Upper lobe of left lung (tissue), 6 donors: ENCODE measurements at regions not wholly inside any gene's neighbourhood (a gene's known extent, or its start where the extent isn't known, plus 50 kb on each side); places are given as distances from the start of the nearest gene placed in this dataset.

Experiments used
- ATAC-seq, 2 donors: fragments of 200-7000 bp; cut with Tn5 transposase; one replicate each; pipeline ENCODE4 v1.9.1; 2022; ENCODE audit warnings: mild to moderate bottlenecking in 2 of 2, moderate library complexity in 2 of 2; ENCODE audit not compliant: low FRiP score in 2 of 2
- DNase-seq, 2 donors: peaks; one replicate each; pipeline ENCODE4 v3.0.0-alpha.2; 2019 to 2020
- H3K27ac ChIP-seq, 4 donors: fragments of 200-600 bp; sonication (generic); one replicate each; pipeline ENCODE4 v1.5.1; 2016 to 2019
- H3K27me3 ChIP-seq, 4 donors: fragments of 200-600 bp; sonication (generic); one replicate each; pipeline ENCODE4 v1.5.1; 2017 to 2019
- H3K36me3 ChIP-seq, 4 donors: fragments of 200-600 bp; sonication (generic); one replicate each; pipeline ENCODE4 v1.5.1; 2016 to 2019
- H3K4me1 ChIP-seq, 4 donors: fragments of 200-600 bp; sonication (generic); one replicate each; pipeline ENCODE4 v1.5.1; 2018 to 2019
- H3K4me3 ChIP-seq, 4 donors: fragments of 200-600 bp; sonication (generic); one replicate each; pipeline ENCODE4 v1.5.1; 2017 to 2019; ENCODE audit warnings: mild to moderate bottlenecking in 2 of 4, moderate library complexity in 1 of 4
- H3K9me3 ChIP-seq, 4 donors: fragments of 200-600 bp; sonication (generic); one replicate each; pipeline ENCODE4 v1.5.1; 2018 to 2019
- CTCF ChIP-seq, 6 experiments: fragments of 450-650 bp in 4 of 6; fragments of 200-600 bp in 2 of 6; sonication (generic) in 2 of 6; IDR thresholded peaks; one replicate each; pipeline ENCODE4 v1.5.1; 2016 to 2019; ENCODE audit warnings: antibody characterized with exemption in 6 of 6
- EP300 ChIP-seq, 4 donors: sonication (generic); formaldehyde crosslinking; IDR thresholded peaks; one replicate each; pipeline ENCODE4 v1.5.1; 2017; ENCODE audit warnings: antibody characterized with exemption in 4 of 4, control low read depth in 2 of 4
- POLR2A ChIP-seq, 4 donors: fragments of 450-650 bp; IDR thresholded peaks; one replicate each; pipeline ENCODE4 v1.5.1; 2016 to 2017; ENCODE audit warnings: antibody characterized with exemption in 4 of 4, mild to moderate bottlenecking in 2 of 4
- POLR2AphosphoS5 ChIP-seq, 2 donors: sonication (generic); formaldehyde crosslinking; IDR thresholded peaks; one replicate each; pipeline ENCODE4 v1.5.1; 2017; ENCODE audit warnings: antibody characterized with exemption in 2 of 2
- WGBS, 2 donors: methylation state at CpG; one replicate each; pipeline ENCODE4 v1.1.5; 2017 to 2018; 5-methylcytosine and 5-hydroxymethylcytosine counted together
- donor health status: DM: no; HTN: no; CAD: no; lungs with moderate emphysema.
- donor health status: DM: no; HTN: yes; CAD: no; lungs with severe emphysema.

- DNase-seq (no peak), ATAC-seq (no peak)
- no peak for TF ChIP-seq POLR2A (IDR thresholded peaks at IDR 0.05)
- no peak for TF ChIP-seq POLR2AphosphoS5 (IDR thresholded peaks at IDR 0.05)
- no peak for TF ChIP-seq CTCF (IDR thresholded peaks at IDR 0.05)
- no peak for TF ChIP-seq EP300 (IDR thresholded peaks at IDR 0.05)
- 89 to 94% methylated on average over 1 of the region's 1 CpG for WGBS, 2 donors
- Histone ChIP-seq H3K27ac (no peak overlapping the region), H3K27me3 (no peaks in the 10 kb centered on the region), H3K36me3 (no peaks in the 10 kb centered on the region), H3K9me3 (peaks cover 0 to 3% (median 0%) of the 10 kb centered on the region in 4 donors), H3K4me1 (no peaks in the 10 kb centered on the region), H3K4me3 (no peak overlapping the region)
Measured at GRCh38 chr10:23768281-23768680, 329.4 kb downstream of the OTUD1 start.

- TF ChIP-seq POLR2AphosphoS5 (IDR thresholded peaks at IDR 0.05) (no peak), CTCF (IDR thresholded peaks at IDR 0.05) (no peak), EP300 (IDR thresholded peaks at IDR 0.05) (no peak), POLR2A (IDR thresholded peaks at IDR 0.05) (no peak)
- Histone ChIP-seq H3K27ac (no peak overlapping the region), H3K27me3 (no peaks in the 10 kb centered on the region), H3K9me3 (no peaks in the 10 kb centered on the region), H3K4me1 (no peaks in the 10 kb centered on the region), H3K36me3 (no peaks in the 10 kb centered on the region), H3K4me3 (no peak overlapping the region)
- no peak for ATAC-seq
- WGBS, 2 donors = 53 to 66% methylated on average over 2 of the region's 2 CpGs
- no peak for DNase-seq
Measured at GRCh38 chr10:23777153-23777552, 338.3 kb downstream of the OTUD1 start.

GRCh38 chr10:23779301-23779700 is 340.4 kb downstream of the OTUD1 start:
- WGBS, 2 donors = 72 to 79% methylated on average over 4 of the region's 4 CpGs
- Histone ChIP-seq H3K36me3 (no peaks in the 10 kb centered on the region), H3K9me3 (no peaks in the 10 kb centered on the region), H3K4me1 (no peaks in the 10 kb centered on the region), H3K4me3 (no peak overlapping the region), H3K27ac (no peak overlapping the region), H3K27me3 (no peaks in the 10 kb centered on the region)
- ATAC-seq = no peak
- no peak for DNase-seq
- TF ChIP-seq EP300 (IDR thresholded peaks at IDR 0.05) (no peak), CTCF (IDR thresholded peaks at IDR 0.05) (no peak), POLR2AphosphoS5 (IDR thresholded peaks at IDR 0.05) (no peak), POLR2A (IDR thresholded peaks at IDR 0.05) (no peak)

- H3K4me1 ChIP-seq = no peaks in the 10 kb centered on the region
- ATAC-seq (no peak), DNase-seq (no peak)
- H3K27ac ChIP-seq = no peak overlapping the region
- H3K9me3 ChIP-seq = no peaks in the 10 kb centered on the region
- TF ChIP-seq EP300 (IDR thresholded peaks at IDR 0.05) = no peak
- TF ChIP-seq CTCF (IDR thresholded peaks at IDR 0.05) = no peak
- TF ChIP-seq POLR2A (IDR thresholded peaks at IDR 0.05) = no peak
- no peak for TF ChIP-seq POLR2AphosphoS5 (IDR thresholded peaks at IDR 0.05)
- no peaks in the 10 kb centered on the region for H3K36me3 ChIP-seq
- no peaks in the 10 kb centered on the region for H3K27me3 ChIP-seq
- 39 to 40% methylated on average over 1 of the region's 1 CpG for WGBS, 2 donors
- H3K4me3 ChIP-seq = no peak overlapping the region
Measured at GRCh38 chr10:23780331-23780730, 341.5 kb downstream of the OTUD1 start.

GRCh38 chr10:23786594-23786993 is 347.7 kb downstream of the OTUD1 start:
- no peaks in the 10 kb centered on the region for H3K9me3 ChIP-seq
- H3K27me3 ChIP-seq = no peaks in the 10 kb centered on the region
- no peak overlapping the region for H3K4me3 ChIP-seq
- ATAC-seq (no peak), DNase-seq (no peak)
- 93 to 100% methylated on average over 1 of the region's 1 CpG for whole genome bisulfite sequencing, 2 donors
- H3K4me1 ChIP-seq = no peaks in the 10 kb centered on the region
- no peak for TF ChIP-seq EP300 (IDR thresholded peaks at IDR 0.05)
- TF ChIP-seq CTCF (IDR thresholded peaks at IDR 0.05) = no peak
- TF ChIP-seq POLR2A (IDR thresholded peaks at IDR 0.05) = no peak
- TF ChIP-seq POLR2AphosphoS5 (IDR thresholded peaks at IDR 0.05) = no peak
- H3K27ac ChIP-seq = no peak overlapping the region
- no peaks in the 10 kb centered on the region for H3K36me3 ChIP-seq
